ENCODE measurements at regions not wholly inside any gene's neighbourhood (a gene's known extent, or its start where the extent isn't known, plus 50 kb on each side); places are given as distances from the start of the nearest gene placed in this dataset.
A peak's percentile ranks its signal among the peaks of the same experiment; 100 is the strongest.

- TF ChIP-seq CTCF (IDR thresholded peaks at IDR 0.05) (peak in 4 of 6 experiments; percentile 7 to 13 (median 11)), POLR2A (IDR thresholded peaks at IDR 0.05) (no peak)
Measured at GRCh38 chr1:114033216-114033706, 54.0 kb downstream of the OLFML3 start.
